ENCODE measurements at regions not wholly inside any gene's neighbourhood (a gene's known extent, or its start where the extent isn't known, plus 50 kb on each side); places are given as distances from the start of the nearest gene placed in this dataset.

DNA sequence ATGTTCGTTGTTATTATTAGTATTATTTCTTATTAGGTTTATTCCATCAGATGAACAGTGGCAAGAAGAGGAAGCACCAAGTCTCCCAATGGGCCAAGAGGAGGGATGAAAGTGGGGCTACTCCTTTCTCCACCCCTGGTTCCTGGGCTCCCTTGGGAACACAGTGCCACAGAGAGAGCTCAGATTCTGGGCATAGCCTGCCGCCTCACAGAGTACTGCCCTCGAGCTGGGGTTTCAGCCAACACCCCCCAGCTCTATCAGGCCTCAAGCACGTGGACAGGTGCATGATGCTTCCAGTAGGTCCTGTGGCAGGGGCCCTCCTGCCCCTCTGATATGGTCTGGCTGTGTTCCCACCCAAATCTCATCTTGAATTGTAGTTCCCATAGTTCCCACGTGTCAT lies 103.6 kb upstream of the RNF32 start:
- no peak for TF ChIP-seq GATA3 (IDR thresholded peaks at IDR 0.05; ENCODE audit: low read depth, low read length)
- no peak for TF ChIP-seq GATA2 (IDR thresholded peaks at IDR 0.05; ENCODE audit: low read depth, low read length)

All from SH-SY5Y (cell line).